ENCODE measurements at regions not wholly inside any gene's neighbourhood (a gene's known extent, or its start where the extent isn't known, plus 50 kb on each side); places are given as distances from the start of the nearest gene placed in this dataset.

DNA sequence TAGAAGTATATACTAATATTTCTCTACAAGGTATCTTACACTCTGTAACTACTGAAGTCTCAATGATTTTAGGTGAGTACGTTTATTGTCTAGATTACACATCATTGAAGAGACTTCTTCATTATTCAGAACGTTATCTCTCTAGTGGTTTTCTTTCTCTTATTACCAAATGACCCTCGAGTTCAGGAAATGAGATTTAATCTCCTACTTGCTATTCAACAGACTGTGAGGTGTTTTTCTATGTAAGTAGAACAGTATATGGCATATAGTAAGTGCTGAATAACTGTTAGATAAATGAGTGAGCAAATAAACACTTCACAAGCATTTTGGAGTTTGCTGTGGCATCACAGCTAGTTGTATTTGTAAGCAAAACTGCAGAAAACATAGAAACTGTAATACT lies 947.2 kb upstream of the SLC39A10 start:
- Histone ChIP-seq H4K20me1 (ENCODE audit: control insufficient read depth, insufficient read depth) (no peaks in the 10 kb centered on the region), H3K9ac (ENCODE audit: control insufficient read depth, insufficient read depth, low read length) (no peak overlapping the region), H3K4me3 (no peak overlapping the region), H3K4me2 (ENCODE audit: control insufficient read depth, insufficient read depth) (no peak overlapping the region), H3K36me3 (ENCODE audit: control insufficient read depth in 2 of 2, insufficient read depth in 2 of 2, low read length in 1 of 2) (no peaks in the 10 kb centered on the region), H3K79me2 (ENCODE audit: control insufficient read depth, insufficient read depth, low read length) (no peaks in the 10 kb centered on the region), H2AFZ (ENCODE audit: control insufficient read depth, low read depth, low read length) (no peak overlapping the region), H3K4me1 (ENCODE audit: control insufficient read depth, insufficient read depth, low read length) (no peaks in the 10 kb centered on the region), H3K27me3 (replicated peaks in 1 of 2; ENCODE audit: control insufficient read depth in 2 of 2, insufficient read depth in 2 of 2, low read length in 1 of 2) (no peaks in the 10 kb centered on the region; a peak in 2 of 4 replicates), H3K27ac (ENCODE audit: control insufficient read depth, insufficient read depth) (no peak overlapping the region), H3K9me3 (replicated peaks; ENCODE audit: control insufficient read depth, insufficient read depth, low read length) (no peaks in the 10 kb centered on the region)
- FAIRE-seq, result no peak
- TF ChIP-seq SREBF2 (IDR thresholded peaks at IDR 0.05; ENCODE audit: low read length) (no peak), RFX5 (IDR thresholded peaks at IDR 0.05; ENCODE audit: low read depth, low read length) (no peak)
- 0% methylated on average over 3 of the region's 3 CpGs for WGBS (ENCODE audit: insufficient coverage, insufficient replicate concordance, low lambda C conversion rate, missing lambda C conversion rate)
- ChIA-PET POLR2A (no interaction called here), CTCF (interaction anchor here (1.5 kb wide), 1 partner anchor 35 kb away, joined by 3 read pairs; no protein-coding TSS in a partner anchor), SMC1A (ENCODE audit: uncharacterized antibody, unreplicated experiment) (no interaction called here), RAD21 (ENCODE audit: unreplicated experiment) (no interaction called here)
- BruUV-seq (replicated peaks), result no TSS peak
- no peak for ATAC-seq
- no peak for DNase-seq (ENCODE audit: low read depth, low spot score)
- intact Hi-C loops (cut with micrococcal nuclease; ENCODE audit: unreplicated experiment), result no loop called here
- in situ Hi-C loops (cut with MboI), result no loop called here

DNA sequence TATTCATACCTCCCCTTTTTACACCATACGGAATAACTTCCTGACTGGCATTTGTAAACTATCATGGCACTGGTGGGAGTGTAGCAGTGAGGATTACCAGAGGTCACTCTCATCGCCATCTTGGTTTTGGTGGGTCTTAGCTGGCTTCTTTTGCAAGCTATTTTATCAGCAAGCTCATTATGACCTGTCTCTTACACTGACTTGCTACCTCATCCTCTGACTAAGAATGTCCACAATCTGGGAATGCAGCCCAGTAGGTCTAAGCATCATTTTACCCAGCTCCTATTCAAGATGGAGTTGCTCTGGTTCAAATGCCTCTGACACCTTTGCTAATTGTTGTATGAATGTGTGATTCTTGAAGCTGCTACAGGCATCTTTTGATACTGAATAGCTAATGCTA lies 950.8 kb upstream of the SLC39A10 start:
- Histone ChIP-seq H3K4me1 (ENCODE audit: control insufficient read depth, insufficient read depth, low read length) (no peaks in the 10 kb centered on the region), H4K20me1 (ENCODE audit: control insufficient read depth, insufficient read depth) (no peaks in the 10 kb centered on the region), H3K36me3 (ENCODE audit: control insufficient read depth in 2 of 2, insufficient read depth in 2 of 2, low read length in 1 of 2) (no peaks in the 10 kb centered on the region), H2AFZ (ENCODE audit: control insufficient read depth, low read depth, low read length) (no peak overlapping the region), H3K9ac (ENCODE audit: control insufficient read depth, insufficient read depth, low read length) (no peak overlapping the region), H3K4me3 (no peak overlapping the region), H3K79me2 (ENCODE audit: control insufficient read depth, insufficient read depth, low read length) (no peaks in the 10 kb centered on the region), H3K9me3 (replicated peaks; ENCODE audit: control insufficient read depth, insufficient read depth, low read length) (no peaks in the 10 kb centered on the region), H3K27ac (ENCODE audit: control insufficient read depth, insufficient read depth) (no peak overlapping the region), H3K27me3 (replicated peaks in 1 of 2; ENCODE audit: control insufficient read depth in 2 of 2, insufficient read depth in 2 of 2, low read length in 1 of 2) (no peaks in the 10 kb centered on the region; a peak in 2 of 4 replicates), H3K4me2 (ENCODE audit: control insufficient read depth, insufficient read depth) (no peak overlapping the region)
- intact Hi-C loops (cut with micrococcal nuclease; ENCODE audit: unreplicated experiment), result no loop called here
- WGBS (ENCODE audit: insufficient coverage, insufficient replicate concordance, low lambda C conversion rate, missing lambda C conversion rate), result 16% methylated on average over 2 of the region's 2 CpGs
- FAIRE-seq, result no peak
- BruUV-seq (replicated peaks), result no TSS peak
- TF ChIP-seq MEF2B (IDR thresholded peaks at IDR 0.05; ENCODE audit: partially characterized antibody, poor library complexity, severe bottlenecking), result no peak
- no peak for TF ChIP-seq KDM1A (IDR thresholded peaks at IDR 0.05; ENCODE audit: borderline replicate concordance)
- TF ChIP-seq SRF (IDR thresholded peaks at IDR 0.05; ENCODE audit: low read depth in 2 of 2, low read length in 2 of 2), result no peak
- no peak for TF ChIP-seq PAX5 (IDR thresholded peaks at IDR 0.05; ENCODE audit: borderline replicate concordance, low read depth, low read length)
- DNase-seq (ENCODE audit: low read depth, low spot score), result no peak
- RAD21 ChIA-PET (ENCODE audit: unreplicated experiment), result no interaction called here
- in situ Hi-C loops (cut with MboI), result no loop called here
- CTCF ChIA-PET, result no interaction called here
- POLR2A ChIA-PET, result no interaction called here
- ATAC-seq, result no peak
- SMC1A ChIA-PET (ENCODE audit: uncharacterized antibody, unreplicated experiment), result no interaction called here

Measured in GM12878 (cell line).